DND-41 (cell line): ENCODE measurements at regions not wholly inside any gene's neighbourhood (a gene's known extent, or its start where the extent isn't known, plus 50 kb on each side); places are given as distances from the start of the nearest gene placed in this dataset.
"Not testable (repeated sequence)": the region's sequence is repeated elsewhere in the genome, so short reads cannot be mapped to it uniquely, and the experiment has no call there.

ENCODE experiments used
- ATAC-seq: fragments of 200-7000 bp; cut with Tn5 transposase; 3 replicates; pipeline ENCODE4 v1.9.1; 2021; ENCODE audit warnings: low read depth; ENCODE audit not compliant: insufficient read depth
- DNase-seq: peaks from one replicate; pipeline ENCODE4 v3.0.0-alpha.2; 2020
- H2AFZ ChIP-seq: 2 replicates; pipeline ENCODE4 v1.6.0; 2012; ENCODE audit warnings: low read depth, low read length
- H3K27ac ChIP-seq: 2 replicates; pipeline ENCODE4 v1.5.1; 2012; ENCODE audit warnings: low read length, inconsistent platforms
- H3K27me3 ChIP-seq: fragments of 200-600 bp; sonication (generic); 2 replicates; pipeline ENCODE4 v1.6.0; 2012; ENCODE audit warnings: low read length, mild to moderate bottlenecking, inconsistent platforms; ENCODE audit not compliant: insufficient read depth, poor library complexity
- H3K36me3 ChIP-seq: 2 replicates; pipeline ENCODE4 v1.5.1; 2012; ENCODE audit warnings: low read length, inconsistent platforms; ENCODE audit not compliant: insufficient read depth
- H3K4me1 ChIP-seq: 2 replicates; pipeline ENCODE4 v1.5.1; 2012; ENCODE audit warnings: mild to moderate bottlenecking, low read length; ENCODE audit not compliant: insufficient read depth
- H3K4me2 ChIP-seq: 2 replicates; pipeline ENCODE4 v1.6.0; 2012; ENCODE audit warnings: mild to moderate bottlenecking, moderate library complexity, low read length, inconsistent platforms; ENCODE audit not compliant: insufficient read depth
- H3K4me3 ChIP-seq, 2 experiments: fragments of 200-600 bp in 1 of 2; shearing (Covaris generic) in 1 of 2; 2 replicates each; pipeline ENCODE4 v1.5.1; 2012 to 2016; ENCODE audit warnings: inconsistent platforms in 2 of 2, low read length in 2 of 2, mild to moderate bottlenecking in 2 of 2, low read depth in 1 of 2, moderate library complexity in 1 of 2
- H3K79me2 ChIP-seq: 2 replicates; pipeline ENCODE4 v1.6.0; 2012; ENCODE audit warnings: low read length, inconsistent platforms; ENCODE audit not compliant: insufficient read depth
- H3K9ac ChIP-seq: 2 replicates; pipeline ENCODE4 v1.6.0; 2012; ENCODE audit warnings: low read depth, mild to moderate bottlenecking, inconsistent platforms, low read length, moderate library complexity
- H3K9me3 ChIP-seq: 2 replicates; pipeline ENCODE4 v1.5.1; 2012; ENCODE audit warnings: low read length, moderate library complexity, mild to moderate bottlenecking, inconsistent platforms; ENCODE audit not compliant: insufficient read depth, severe bottlenecking
- H4K20me1 ChIP-seq: 2 replicates; pipeline ENCODE4 v1.6.0; 2012; ENCODE audit warnings: low read length; ENCODE audit not compliant: insufficient read depth
- EZH2 ChIP-seq: IDR thresholded peaks from 3 replicates; pipeline ENCODE4 v1.6.1; 2012; ENCODE audit warnings: borderline replicate concordance, low read depth, mild to moderate bottlenecking, moderate library complexity, low read length, inconsistent platforms; ENCODE audit not compliant: severe bottlenecking
- TF ChIP-seq, protein P1 (sequence below): IDR thresholded peaks from 2 replicates; pipeline ENCODE4 v1.5.1; 2012; ENCODE audit warnings: borderline replicate concordance, low read length, moderate library complexity, mild to moderate bottlenecking; ENCODE audit not compliant: poor library complexity, severe bottlenecking; ENCODE audit errors: extremely low read depth

GRCh38 chr4:188399834-188400233 lies 260.6 kb downstream of the TRIML1 start:
- H3K36me3 ChIP-seq = no peaks in the 10 kb centered on the region
- H3K4me1 ChIP-seq = no peaks in the 10 kb centered on the region
- H3K4me2 ChIP-seq = no peak overlapping the region
- no peak for DNase-seq
- no peak overlapping the region for H3K27ac ChIP-seq
- no peaks in the 10 kb centered on the region for H4K20me1 ChIP-seq
- ATAC-seq = no peak
- no peaks in the 10 kb centered on the region for H3K27me3 ChIP-seq
- peaks cover 2% of the 10 kb centered on the region for H3K9me3 ChIP-seq
- TF ChIP-seq, protein P1, sequence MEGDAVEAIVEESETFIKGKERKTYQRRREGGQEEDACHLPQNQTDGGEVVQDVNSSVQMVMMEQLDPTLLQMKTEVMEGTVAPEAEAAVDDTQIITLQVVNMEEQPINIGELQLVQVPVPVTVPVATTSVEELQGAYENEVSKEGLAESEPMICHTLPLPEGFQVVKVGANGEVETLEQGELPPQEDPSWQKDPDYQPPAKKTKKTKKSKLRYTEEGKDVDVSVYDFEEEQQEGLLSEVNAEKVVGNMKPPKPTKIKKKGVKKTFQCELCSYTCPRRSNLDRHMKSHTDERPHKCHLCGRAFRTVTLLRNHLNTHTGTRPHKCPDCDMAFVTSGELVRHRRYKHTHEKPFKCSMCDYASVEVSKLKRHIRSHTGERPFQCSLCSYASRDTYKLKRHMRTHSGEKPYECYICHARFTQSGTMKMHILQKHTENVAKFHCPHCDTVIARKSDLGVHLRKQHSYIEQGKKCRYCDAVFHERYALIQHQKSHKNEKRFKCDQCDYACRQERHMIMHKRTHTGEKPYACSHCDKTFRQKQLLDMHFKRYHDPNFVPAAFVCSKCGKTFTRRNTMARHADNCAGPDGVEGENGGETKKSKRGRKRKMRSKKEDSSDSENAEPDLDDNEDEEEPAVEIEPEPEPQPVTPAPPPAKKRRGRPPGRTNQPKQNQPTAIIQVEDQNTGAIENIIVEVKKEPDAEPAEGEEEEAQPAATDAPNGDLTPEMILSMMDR = no peak
- no peak for TF ChIP-seq EZH2
- no peak overlapping the region for H3K9ac ChIP-seq
- H3K79me2 ChIP-seq = no peaks in the 10 kb centered on the region
- no peak overlapping the region for H2AFZ ChIP-seq
- no peak overlapping the region for H3K4me3 ChIP-seq

DNA sequence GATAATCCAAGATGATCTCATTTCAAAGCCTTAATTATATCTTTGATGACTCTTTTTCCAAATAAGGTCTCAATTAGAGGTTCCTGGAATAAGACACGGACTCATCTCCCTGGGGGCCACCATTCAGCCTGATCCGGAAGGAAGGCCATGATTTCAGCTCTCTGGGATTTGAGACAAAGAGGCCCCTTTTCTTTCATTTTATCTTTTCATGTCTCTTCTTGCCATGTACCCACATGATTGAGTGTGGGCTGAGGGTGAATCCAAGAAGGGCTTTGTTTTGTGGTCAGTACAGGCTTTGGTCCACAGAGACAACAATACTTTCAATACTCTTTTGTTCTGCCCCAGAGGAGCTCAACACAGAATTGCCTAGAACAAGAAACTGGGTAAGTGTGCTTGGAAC lies 261.2 kb downstream of the TRIML1 start:
- Histone ChIP-seq H3K36me3 (no peaks in the 10 kb centered on the region), H3K27ac (no peak overlapping the region), H3K9me3 (peaks cover 4% of the 10 kb centered on the region), H4K20me1 (no peaks in the 10 kb centered on the region), H2AFZ (no peak overlapping the region), H3K4me3 (no peak overlapping the region), H3K9ac (no peak overlapping the region), H3K4me1 (no peaks in the 10 kb centered on the region), H3K79me2 (no peaks in the 10 kb centered on the region), H3K27me3 (no peaks in the 10 kb centered on the region), H3K4me2 (no peak overlapping the region)
- ATAC-seq = no peak
- TF ChIP-seq, protein P1 = no peak
- no peak for TF ChIP-seq EZH2
- DNase-seq = no peak

DNA sequence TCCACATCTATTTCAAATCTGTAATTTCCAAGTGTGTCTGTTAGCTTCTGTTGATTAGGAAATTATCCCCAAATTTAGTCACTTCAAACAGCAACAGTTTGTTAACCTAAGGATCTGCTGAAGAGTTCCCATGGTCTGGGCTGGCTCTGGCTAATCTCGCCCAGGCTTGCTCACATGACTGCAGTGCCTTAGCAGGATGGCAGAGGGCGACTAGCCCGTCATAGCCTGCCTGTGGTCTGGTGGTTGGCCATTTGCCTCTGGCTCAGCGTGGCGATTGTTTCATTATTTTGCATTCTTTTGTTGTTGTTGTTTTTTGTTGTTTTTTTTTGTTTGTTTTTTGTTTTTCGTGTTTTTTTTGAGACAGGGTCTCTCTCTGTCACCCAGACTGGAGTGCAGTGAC lies 264.0 kb downstream of the TRIML1 start:
- DNase-seq (no peak), ATAC-seq (no peak)
- Histone ChIP-seq H4K20me1 (no peaks in the 10 kb centered on the region), H3K27me3 (no peaks in the 10 kb centered on the region), H2AFZ (no peak overlapping the region), H3K79me2 (no peaks in the 10 kb centered on the region), H3K9ac (no peak overlapping the region), H3K36me3 (no peaks in the 10 kb centered on the region), H3K9me3 (peaks cover 6% of the 10 kb centered on the region), H3K27ac (no peak overlapping the region), H3K4me3 (no peak overlapping the region), H3K4me1 (no peaks in the 10 kb centered on the region), H3K4me2 (no peak overlapping the region)
- TF ChIP-seq, protein P1 = no peak
- no peak for TF ChIP-seq EZH2

DNA sequence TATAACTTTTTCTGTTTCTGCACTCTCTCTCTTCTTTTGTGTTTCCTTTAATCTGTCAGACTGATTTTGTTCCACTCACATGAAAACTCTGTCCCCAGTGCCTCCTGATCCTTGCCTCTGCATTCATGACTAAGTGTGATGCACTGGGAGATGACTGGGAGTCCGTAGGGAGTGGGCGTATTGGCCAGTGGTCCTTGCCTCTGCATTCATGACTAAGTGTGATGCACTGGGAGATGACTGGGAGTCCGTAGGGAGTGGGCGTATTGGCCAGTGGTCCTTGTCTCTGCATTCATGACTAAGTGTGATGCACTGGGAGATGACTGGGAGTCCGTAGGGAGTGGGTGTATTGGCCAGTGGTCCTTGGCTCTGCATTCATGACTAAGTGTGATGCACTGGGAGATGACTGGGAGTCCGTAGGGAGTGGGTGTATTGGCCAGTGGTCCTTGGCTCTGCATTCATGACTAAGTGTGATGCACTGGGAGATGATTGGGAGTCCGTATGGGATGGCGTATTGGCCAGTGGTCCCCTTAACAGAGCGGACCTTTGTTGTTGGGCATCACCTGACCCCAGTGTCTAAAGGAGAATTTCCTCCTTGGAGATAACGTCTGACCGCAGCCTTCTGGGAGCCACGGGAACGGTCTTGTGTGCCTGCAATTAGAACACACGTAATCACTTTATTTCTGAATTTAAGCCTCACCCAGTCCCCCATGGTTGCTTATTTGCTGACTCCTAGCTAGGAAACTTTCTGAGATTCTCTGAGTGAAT lies 266.0 kb downstream of the TRIML1 start:
- H3K9ac ChIP-seq, H3K4me1 ChIP-seq, H3K79me2 ChIP-seq, H4K20me1 ChIP-seq, H3K4me2 ChIP-seq, H3K36me3 ChIP-seq, H2AFZ ChIP-seq, H3K27me3 ChIP-seq, ATAC-seq, H3K9me3 ChIP-seq, H3K4me3 ChIP-seq, DNase-seq, H3K27ac ChIP-seq: not testable (repeated sequence)
